ENCODE measurements at regions not wholly inside any gene's neighbourhood (a gene's known extent, or its start where the extent isn't known, plus 50 kb on each side); places are given as distances from the start of the nearest gene placed in this dataset.

GRCh38 chr3:104854468-104854867, 512.2 kb upstream of the ALCAM start:
- no peaks in the 10 kb centered on the region for H3K36me3 ChIP-seq (ENCODE audit: control insufficient read depth in 2 of 2, insufficient read depth in 2 of 2, low read length in 1 of 2)
- no peak overlapping the region for H3K27ac ChIP-seq (ENCODE audit: low read depth in 1 of 2, low read length in 1 of 2)
- WGBS = 82% methylated on average over 2 of the region's 2 CpGs
- H3K4me1 ChIP-seq (ENCODE audit: control insufficient read depth in 2 of 2, insufficient read depth in 2 of 2, low read length in 2 of 2) = no peaks in the 10 kb centered on the region
- H3K27me3 ChIP-seq (ENCODE audit: control insufficient read depth in 2 of 2, insufficient read depth in 1 of 2, low read length in 1 of 2) = no peaks in the 10 kb centered on the region
- DNase-seq (ENCODE audit: low read depth in 6 of 9, low spot score in 9 of 9) = no peak
- H3K4me3 ChIP-seq (ENCODE audit: low read length in 2 of 2) = no peak overlapping the region
- H3K9me3 ChIP-seq (ENCODE audit: control insufficient read depth in 2 of 2, insufficient read depth in 1 of 2, low read length in 1 of 2) = peaks cover 0 to 4% of the 10 kb centered on the region in 2 donors

- H3K4me3 ChIP-seq (ENCODE audit: low read length in 2 of 2) = no peak overlapping the region
- H3K27ac ChIP-seq (ENCODE audit: low read depth in 1 of 2, low read length in 1 of 2) = no peak overlapping the region
- WGBS = 59% methylated on average over 2 of the region's 2 CpGs
- no peaks in the 10 kb centered on the region for H3K4me1 ChIP-seq (ENCODE audit: control insufficient read depth in 2 of 2, insufficient read depth in 2 of 2, low read length in 2 of 2)
- no peaks in the 10 kb centered on the region for H3K36me3 ChIP-seq (ENCODE audit: control insufficient read depth in 2 of 2, insufficient read depth in 2 of 2, low read length in 1 of 2)
- H3K9me3 ChIP-seq (ENCODE audit: control insufficient read depth in 2 of 2, insufficient read depth in 1 of 2, low read length in 1 of 2) = peaks cover 0 to 4% of the 10 kb centered on the region in 2 donors
- no peak for DNase-seq (ENCODE audit: low read depth in 6 of 9, low spot score in 9 of 9)
- no peaks in the 10 kb centered on the region for H3K27me3 ChIP-seq (ENCODE audit: control insufficient read depth in 2 of 2, insufficient read depth in 1 of 2, low read length in 1 of 2)
These were observed 511.0 kb upstream of the ALCAM start for GRCh38 chr3:104855702-104856101.

- Histone ChIP-seq H3K9me3 (ENCODE audit: control insufficient read depth in 2 of 2, insufficient read depth in 1 of 2, low read length in 1 of 2) (peaks cover 0 to 4% of the 10 kb centered on the region in 2 donors), H3K27me3 (ENCODE audit: control insufficient read depth in 2 of 2, insufficient read depth in 1 of 2, low read length in 1 of 2) (no peaks in the 10 kb centered on the region), H3K36me3 (ENCODE audit: control insufficient read depth in 2 of 2, insufficient read depth in 2 of 2, low read length in 1 of 2) (no peaks in the 10 kb centered on the region), H3K4me3 (ENCODE audit: low read length in 2 of 2) (no peak overlapping the region), H3K27ac (ENCODE audit: low read depth in 1 of 2, low read length in 1 of 2) (no peak overlapping the region), H3K4me1 (ENCODE audit: control insufficient read depth in 2 of 2, insufficient read depth in 2 of 2, low read length in 2 of 2) (no peaks in the 10 kb centered on the region)
- 47% methylated on average over 2 of the region's 2 CpGs for WGBS
- DNase-seq (ENCODE audit: low read depth in 6 of 9, low spot score in 9 of 9) = no peak
These were observed 510.0 kb upstream of the ALCAM start for GRCh38 chr3:104856741-104857140.

- WGBS = 84% methylated on average over 2 of the region's 2 CpGs
- Histone ChIP-seq H3K27me3 (ENCODE audit: control insufficient read depth in 2 of 2, insufficient read depth in 1 of 2, low read length in 1 of 2) (no peaks in the 10 kb centered on the region), H3K36me3 (ENCODE audit: control insufficient read depth in 2 of 2, insufficient read depth in 2 of 2, low read length in 1 of 2) (no peaks in the 10 kb centered on the region), H3K9me3 (ENCODE audit: control insufficient read depth in 2 of 2, insufficient read depth in 1 of 2, low read length in 1 of 2) (no peaks in the 10 kb centered on the region), H3K27ac (ENCODE audit: low read depth in 1 of 2, low read length in 1 of 2) (no peak overlapping the region), H3K4me3 (ENCODE audit: low read length in 2 of 2) (no peak overlapping the region), H3K4me1 (ENCODE audit: control insufficient read depth in 2 of 2, insufficient read depth in 2 of 2, low read length in 2 of 2) (no peaks in the 10 kb centered on the region)
- DNase-seq (ENCODE audit: low read depth in 6 of 9, low spot score in 9 of 9) = no peak
These were observed 498.4 kb upstream of the ALCAM start for GRCh38 chr3:104868291-104868690.

GRCh38 chr3:104870276-104870675, 496.4 kb upstream of the ALCAM start:
- DNase-seq (ENCODE audit: low read depth in 6 of 9, low spot score in 9 of 9) = no peak
- H3K4me3 ChIP-seq (ENCODE audit: low read length in 2 of 2) = no peak overlapping the region
- H3K27ac ChIP-seq (ENCODE audit: low read depth in 1 of 2, low read length in 1 of 2) = no peak overlapping the region
- no peaks in the 10 kb centered on the region for H3K9me3 ChIP-seq (ENCODE audit: control insufficient read depth in 2 of 2, insufficient read depth in 1 of 2, low read length in 1 of 2)
- WGBS = 93% methylated on average over 1 of the region's 1 CpG
- no peaks in the 10 kb centered on the region for H3K27me3 ChIP-seq (ENCODE audit: control insufficient read depth in 2 of 2, insufficient read depth in 1 of 2, low read length in 1 of 2)
- no peaks in the 10 kb centered on the region for H3K4me1 ChIP-seq (ENCODE audit: control insufficient read depth in 2 of 2, insufficient read depth in 2 of 2, low read length in 2 of 2)
- H3K36me3 ChIP-seq (ENCODE audit: control insufficient read depth in 2 of 2, insufficient read depth in 2 of 2, low read length in 1 of 2) = no peaks in the 10 kb centered on the region

GRCh38 chr3:104873331-104873730, 493.4 kb upstream of the ALCAM start:
- no peak overlapping the region for H3K27ac ChIP-seq (ENCODE audit: low read depth in 1 of 2, low read length in 1 of 2)
- H3K4me3 ChIP-seq (ENCODE audit: low read length in 2 of 2) = no peak overlapping the region
- DNase-seq (ENCODE audit: low read depth in 6 of 9, low spot score in 9 of 9) = no peak
- no peaks in the 10 kb centered on the region for H3K4me1 ChIP-seq (ENCODE audit: control insufficient read depth in 2 of 2, insufficient read depth in 2 of 2, low read length in 2 of 2)
- H3K36me3 ChIP-seq (ENCODE audit: control insufficient read depth in 2 of 2, insufficient read depth in 2 of 2, low read length in 1 of 2) = no peaks in the 10 kb centered on the region
- peaks cover 0 to 3% of the 10 kb centered on the region in 2 donors for H3K9me3 ChIP-seq (ENCODE audit: control insufficient read depth in 2 of 2, insufficient read depth in 1 of 2, low read length in 1 of 2)
- H3K27me3 ChIP-seq (ENCODE audit: control insufficient read depth in 2 of 2, insufficient read depth in 1 of 2, low read length in 1 of 2) = no peaks in the 10 kb centered on the region
- WGBS = 98% methylated on average over 1 of the region's 1 CpG

- Histone ChIP-seq H3K4me3 (ENCODE audit: low read length in 2 of 2) (no peak overlapping the region), H3K4me1 (ENCODE audit: control insufficient read depth in 2 of 2, insufficient read depth in 2 of 2, low read length in 2 of 2) (no peaks in the 10 kb centered on the region), H3K27me3 (ENCODE audit: control insufficient read depth in 2 of 2, insufficient read depth in 1 of 2, low read length in 1 of 2) (no peaks in the 10 kb centered on the region), H3K9me3 (ENCODE audit: control insufficient read depth in 2 of 2, insufficient read depth in 1 of 2, low read length in 1 of 2) (peaks cover 0 to 3% of the 10 kb centered on the region in 2 donors), H3K27ac (ENCODE audit: low read depth in 1 of 2, low read length in 1 of 2) (no peak overlapping the region), H3K36me3 (ENCODE audit: control insufficient read depth in 2 of 2, insufficient read depth in 2 of 2, low read length in 1 of 2) (no peaks in the 10 kb centered on the region)
- no peak for DNase-seq (ENCODE audit: low read depth in 6 of 9, low spot score in 9 of 9)
- 73% methylated on average over 2 of the region's 2 CpGs for WGBS
These were observed 488.3 kb upstream of the ALCAM start for GRCh38 chr3:104878395-104878794.

- Histone ChIP-seq H3K4me3 (ENCODE audit: low read length in 2 of 2) (no peak overlapping the region), H3K4me1 (ENCODE audit: control insufficient read depth in 2 of 2, insufficient read depth in 2 of 2, low read length in 2 of 2) (no peaks in the 10 kb centered on the region), H3K27ac (ENCODE audit: low read depth in 1 of 2, low read length in 1 of 2) (no peak overlapping the region), H3K36me3 (ENCODE audit: control insufficient read depth in 2 of 2, insufficient read depth in 2 of 2, low read length in 1 of 2) (no peaks in the 10 kb centered on the region), H3K9me3 (ENCODE audit: control insufficient read depth in 2 of 2, insufficient read depth in 1 of 2, low read length in 1 of 2) (peaks cover 0 to 3% of the 10 kb centered on the region in 2 donors), H3K27me3 (ENCODE audit: control insufficient read depth in 2 of 2, insufficient read depth in 1 of 2, low read length in 1 of 2) (no peaks in the 10 kb centered on the region)
- WGBS = 91% methylated on average over 2 of the region's 2 CpGs
- DNase-seq (ENCODE audit: low read depth in 6 of 9, low spot score in 9 of 9) = no peak
These were observed 486.8 kb upstream of the ALCAM start for GRCh38 chr3:104879919-104880318.

- Histone ChIP-seq H3K27me3 (ENCODE audit: control insufficient read depth in 2 of 2, insufficient read depth in 1 of 2, low read length in 1 of 2) (no peaks in the 10 kb centered on the region), H3K9me3 (ENCODE audit: control insufficient read depth in 2 of 2, insufficient read depth in 1 of 2, low read length in 1 of 2) (no peaks in the 10 kb centered on the region), H3K27ac (ENCODE audit: low read depth in 1 of 2, low read length in 1 of 2) (no peak overlapping the region), H3K4me3 (ENCODE audit: low read length in 2 of 2) (no peak overlapping the region), H3K4me1 (ENCODE audit: control insufficient read depth in 2 of 2, insufficient read depth in 2 of 2, low read length in 2 of 2) (no peaks in the 10 kb centered on the region), H3K36me3 (ENCODE audit: control insufficient read depth in 2 of 2, insufficient read depth in 2 of 2, low read length in 1 of 2) (no peaks in the 10 kb centered on the region)
- 93% methylated on average over 3 of the region's 3 CpGs for WGBS
- DNase-seq (ENCODE audit: low read depth in 6 of 9, low spot score in 9 of 9) = no peak
These were observed 481.4 kb upstream of the ALCAM start for GRCh38 chr3:104885214-104885814.
